ENCODE measurements at regions not wholly inside any gene's neighbourhood (a gene's known extent, or its start where the extent isn't known, plus 50 kb on each side); places are given as distances from the start of the nearest gene placed in this dataset.

- 72 to 81% (median 75%) methylated on average over 5 of the region's 5 CpGs for WGBS, 4 donors
These were observed 75.2 kb upstream of the INHBA start for GRCh38 chr7:41777894-41778596.

GRCh38 chr7:41774966-41775365 is 72.1 kb upstream of the INHBA start:
- Histone ChIP-seq H3K27ac (no peak overlapping the region), H3K27me3 (no peaks in the 10 kb centered on the region), H3K4me1 (replicated peaks in 1 of 2) (no peaks in the 10 kb centered on the region), H3K9me3 (replicated peaks in 1 of 3) (no peaks in the 10 kb centered on the region), H3K36me3 (replicated peaks in 1 of 2) (no peaks in the 10 kb centered on the region), H3K4me3 (no peak overlapping the region)
- no peak for TF ChIP-seq POLR2A (IDR thresholded peaks at IDR 0.05)
- TF ChIP-seq CTCF (IDR thresholded peaks at IDR 0.05), result no peak
- no peak for DNase-seq
- 89 to 95% (median 93%) methylated on average over 11 of the region's 11 CpGs for WGBS, 4 donors
- intact Hi-C loops (cut with DNase I), result no loop called here

More at GRCh38 chr7:41777894-41778596, 75.2 kb upstream of the INHBA start:
- intact Hi-C loops (cut with DNase I), result no loop called here
- Histone ChIP-seq H3K9me3 (replicated peaks in 1 of 3) (no peaks in the 10 kb centered on the region), H3K4me3 (no peak overlapping the region), H3K36me3 (replicated peaks in 1 of 2) (no peaks in the 10 kb centered on the region), H3K4me1 (replicated peaks in 1 of 2) (no peaks in the 10 kb centered on the region), H3K27me3 (no peaks in the 10 kb centered on the region), H3K27ac (no peak overlapping the region)
- peak in 2 of 7 donors; percentile 5 to 52 for DNase-seq
- TF ChIP-seq CTCF (IDR thresholded peaks at IDR 0.05), result no peak
- no peak for TF ChIP-seq POLR2A (IDR thresholded peaks at IDR 0.05)

GRCh38 chr7:41773756-41774155 is 70.9 kb upstream of the INHBA start:
- H3K36me3 ChIP-seq (replicated peaks in 1 of 2), result no peaks in the 10 kb centered on the region
- H3K27ac ChIP-seq, result no peak overlapping the region
- TF ChIP-seq POLR2A (IDR thresholded peaks at IDR 0.05) (no peak), CTCF (IDR thresholded peaks at IDR 0.05) (no peak)
- H3K9me3 ChIP-seq (replicated peaks in 1 of 3), result no peaks in the 10 kb centered on the region
- intact Hi-C loops (cut with DNase I), result no loop called here
- DNase-seq, result no peak
- 84 to 89% (median 86%) methylated on average over 4 of the region's 4 CpGs for WGBS, 4 donors
- H3K4me1 ChIP-seq (replicated peaks in 1 of 2), result no peaks in the 10 kb centered on the region
- H3K27me3 ChIP-seq, result no peaks in the 10 kb centered on the region
- no peak overlapping the region for H3K4me3 ChIP-seq

- H3K4me3 ChIP-seq, result no peak overlapping the region
- no peaks in the 10 kb centered on the region for H3K36me3 ChIP-seq (replicated peaks in 1 of 2)
- no peaks in the 10 kb centered on the region for H3K9me3 ChIP-seq (replicated peaks in 1 of 3)
- TF ChIP-seq POLR2A (IDR thresholded peaks at IDR 0.05) (no peak), CTCF (IDR thresholded peaks at IDR 0.05) (no peak)
- 60 to 87% (median 77%) methylated on average over 5 to 6 of the region's 6 CpGs for WGBS, 4 donors
- no peak for DNase-seq
- H3K4me1 ChIP-seq (replicated peaks in 1 of 2), result no peaks in the 10 kb centered on the region
- H3K27me3 ChIP-seq, result no peaks in the 10 kb centered on the region
- intact Hi-C loops (cut with DNase I), result no loop called here
- H3K27ac ChIP-seq, result no peak overlapping the region
These were observed 68.8 kb upstream of the INHBA start for GRCh38 chr7:41771717-41772116.
